ENCODE measurements at regions not wholly inside any gene's neighbourhood (a gene's known extent, or its start where the extent isn't known, plus 50 kb on each side); places are given as distances from the start of the nearest gene placed in this dataset.

DNA sequence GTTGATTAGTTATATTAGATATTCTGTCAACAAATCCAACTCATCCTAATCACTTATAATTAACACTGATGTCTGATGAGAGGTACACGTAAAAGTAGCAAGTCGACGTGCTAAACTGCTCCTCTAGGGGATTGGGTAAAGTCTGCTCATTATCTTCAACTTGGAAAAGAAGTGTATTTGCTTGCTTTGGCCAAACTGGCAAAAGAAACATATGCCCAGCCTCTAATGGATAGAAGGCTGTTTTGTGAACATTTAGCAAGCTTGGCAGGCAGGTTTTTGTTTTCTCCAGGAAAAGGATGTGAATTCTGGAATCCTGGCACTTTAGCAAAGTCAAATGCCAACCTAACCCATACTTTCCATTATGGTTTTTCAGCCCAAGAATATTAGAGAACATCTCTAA, 264.8 kb downstream of the TBL1XR1 start:
- TF ChIP-seq POLR2AphosphoS5 (IDR thresholded peaks at IDR 0.05; ENCODE audit: borderline replicate concordance, low read depth, low read length) (no peak), EZH2 (IDR thresholded peaks at IDR 0.05) (no peak)
